ENCODE measurements at regions not wholly inside any gene's neighbourhood (a gene's known extent, or its start where the extent isn't known, plus 50 kb on each side); places are given as distances from the start of the nearest gene placed in this dataset.

GRCh38 chr10:21432266-21432665, 93.2 kb downstream of the SKIDA1 start:
- TF ChIP-seq CTCF (IDR thresholded peaks at IDR 0.05 in 8 of 11, conservative IDR thresholded peaks at IDR 0.05 in 3 of 11) (no peak), POLR2AphosphoS5 (IDR thresholded peaks at IDR 0.05) (no peak)
